HepG2 (cell line): ENCODE measurements at regions not wholly inside any gene's neighbourhood (a gene's known extent, or its start where the extent isn't known, plus 50 kb on each side); places are given as distances from the start of the nearest gene placed in this dataset.

Experiments used
- ATAC-seq: fragments of 200-7000 bp; cut with Tn5 transposase; 3 replicates; pipeline ENCODE4 v1.9.1; 2020; ENCODE audit warnings: mild to moderate bottlenecking, moderate library complexity
- BruUV-seq: library from RNA; stranded (reverse); fragments of 400-500 nt; replicated peaks from 2 replicates; lab custom pipeline; 2021; lab: Mats Ljungman, UMichigan
- CTCF ChIA-PET: fragments of 300-600 bp; formaldehyde crosslinking; extraction: SDS; loops from one replicate; lab custom pipeline; 2021; ENCODE audit warnings: low total read pairs, inconsistent platforms, low intra/inter-chr PET ratio; lab: Yijun Ruan, JAX
- POLR2A ChIA-PET: fragments of 350-600 bp; sonication (Branson Sonifier 250); formaldehyde crosslinking; loops from one replicate; lab custom pipeline; 2020; ENCODE audit warnings: antibody characterized with exemption, inconsistent platforms; lab: Yijun Ruan, JAX
- DNase-seq: peaks from one replicate; pipeline ENCODE4 v3.0.0-alpha.2; 2015; ENCODE audit warnings: low spot score
- FAIRE-seq: peaks from 3 replicates; lab custom pipeline; 2011; peaks lifted over from hg19 to GRCh38; lab: Jason Lieb, UNC
- H2AFZ ChIP-seq: one replicate; pipeline ENCODE4 v1.6.1; 2011; ENCODE audit warnings: low read length, inconsistent platforms
- H3K27ac ChIP-seq: fragments of 300-600 bp; 3 replicates; pipeline ENCODE4 v1.8.0; 2011; ENCODE audit warnings: mixed run types, mild to moderate bottlenecking, mixed read lengths, low read length, inconsistent platforms; ENCODE audit not compliant: insufficient read depth; ENCODE audit errors: extremely low read length
- H3K27me3 ChIP-seq, 2 experiments: fragments of 200-600 bp in 1 of 2; 2 replicates in 1 of 2; 3 replicates in 1 of 2; pipeline versions ENCODE4 v1.6.0 to v1.8.0; 2011; ENCODE audit warnings: low read length in 2 of 2, mild to moderate bottlenecking in 2 of 2, moderate library complexity in 2 of 2, inconsistent platforms in 1 of 2; ENCODE audit not compliant: insufficient read depth in 2 of 2, control insufficient read depth in 1 of 2
- H3K36me3 ChIP-seq, 2 experiments: fragments of 200-600 bp in 1 of 2; replicated peaks in 1 of 2; 2 replicates in 1 of 2; 3 replicates in 1 of 2; pipeline versions ENCODE4 v1.5.1 to v1.8.0; 2011; ENCODE audit warnings: low read length in 2 of 2, inconsistent platforms in 1 of 2; ENCODE audit not compliant: insufficient read depth in 2 of 2, control insufficient read depth in 1 of 2
- H3K4me1 ChIP-seq: 2 replicates; pipeline ENCODE4 v1.5.1; 2012; ENCODE audit warnings: low read length, inconsistent platforms; ENCODE audit not compliant: insufficient read depth
- H3K4me2 ChIP-seq: 2 replicates; pipeline ENCODE4 v1.6.0; 2011; ENCODE audit warnings: low read depth, low read length, inconsistent platforms
- H3K4me3 ChIP-seq, 3 experiments: fragments of 200-600 bp in 1 of 3; sonication (generic), shearing (Covaris generic) in 1 of 3; replicated peaks in 1 of 3; 2 replicates each; pipeline ENCODE4 v1.5.1; 2011 to 2016; ENCODE audit warnings: low read length in 3 of 3, inconsistent platforms in 2 of 3, low read depth in 2 of 3, mild to moderate bottlenecking in 2 of 3, control low read depth in 1 of 3, mixed read lengths in 1 of 3; ENCODE audit not compliant: insufficient read depth in 1 of 3
- H3K79me2 ChIP-seq: one replicate; pipeline ENCODE4 v1.6.1; 2011; ENCODE audit warnings: low read length, inconsistent platforms; ENCODE audit not compliant: insufficient read depth
- H3K9ac ChIP-seq: 2 replicates; pipeline ENCODE4 v1.6.0; 2011; ENCODE audit warnings: mild to moderate bottlenecking, low read depth, low read length, inconsistent platforms; ENCODE audit not compliant: insufficient read depth
- H3K9me3 ChIP-seq: 2 replicates; pipeline ENCODE4 v1.5.1; 2012; ENCODE audit warnings: mild to moderate bottlenecking, low read length
- H4K20me1 ChIP-seq: 2 replicates; pipeline ENCODE4 v1.6.0; 2011; ENCODE audit warnings: inconsistent platforms, mild to moderate bottlenecking, low read length, moderate library complexity; ENCODE audit not compliant: insufficient read depth
- FOXK1 ChIP-seq: sonication (generic); formaldehyde crosslinking; IDR thresholded peaks from 2 replicates; pipeline ENCODE4 v1.4.0; 2020; ENCODE audit warnings: low read depth, missing genetic modification reagents, borderline replicate concordance
- NFKB2 ChIP-seq: sonication (generic); formaldehyde crosslinking; IDR thresholded peaks from 2 replicates; pipeline ENCODE4 v1.4.0; 2020; ENCODE audit warnings: missing genetic modification reagents, borderline replicate concordance
- RBFOX2 ChIP-seq: fragments of 200-400 bp; formaldehyde crosslinking; IDR thresholded peaks from 2 replicates; pipeline ENCODE4 v1.6.1; 2017; ENCODE audit warnings: low read depth, mild to moderate bottlenecking, low read length
- ZMYM3 ChIP-seq: sonication (generic); formaldehyde crosslinking; IDR thresholded peaks from 2 replicates; pipeline ENCODE4 v1.5.1; 2020; ENCODE audit warnings: mild to moderate bottlenecking, missing genetic modification reagents
- ZNF264 ChIP-seq: sonication (generic); formaldehyde crosslinking; IDR thresholded peaks from 2 replicates; pipeline ENCODE4 v1.4.0; 2020; ENCODE audit warnings: missing genetic modification reagents
- ZNF337 ChIP-seq: sonication (generic); formaldehyde crosslinking; IDR thresholded peaks from 2 replicates; pipeline ENCODE4 v1.5.1; 2020; ENCODE audit warnings: missing genetic modification reagents, low read depth, mild to moderate bottlenecking, borderline replicate concordance
- ZNF547 ChIP-seq: sonication (generic); formaldehyde crosslinking; IDR thresholded peaks from 2 replicates; pipeline ENCODE4 v1.5.1; 2020; ENCODE audit warnings: mild to moderate bottlenecking, missing genetic modification reagents
- ZNF746 ChIP-seq: sonication (generic); formaldehyde crosslinking; IDR thresholded peaks from 2 replicates; pipeline ENCODE4 v1.8.0; 2022; ENCODE audit warnings: mild to moderate bottlenecking, missing genetic modification reagents
- WGBS: methylation state at CpG from one replicate; pipeline ENCODE4 v1.1.6; 2017; ENCODE audit warnings: low lambda C conversion rate; 5-methylcytosine and 5-hydroxymethylcytosine counted together
- in situ Hi-C: cut with HindIII; loops from 2 replicates; pipeline ENCODE4 v1.10.0; 2017; ENCODE audit warnings: low pct_unique_long_range_greater_than_20kb; ENCODE audit not compliant: extremely low pct_ligation_motif_present
- intact Hi-C: fragments of 100-400 bp; cut with micrococcal nuclease; formaldehyde crosslinking; loops from one replicate; pipeline ENCODE4 v1.10.0; 2022; ENCODE audit not compliant: unreplicated experiment

DNA sequence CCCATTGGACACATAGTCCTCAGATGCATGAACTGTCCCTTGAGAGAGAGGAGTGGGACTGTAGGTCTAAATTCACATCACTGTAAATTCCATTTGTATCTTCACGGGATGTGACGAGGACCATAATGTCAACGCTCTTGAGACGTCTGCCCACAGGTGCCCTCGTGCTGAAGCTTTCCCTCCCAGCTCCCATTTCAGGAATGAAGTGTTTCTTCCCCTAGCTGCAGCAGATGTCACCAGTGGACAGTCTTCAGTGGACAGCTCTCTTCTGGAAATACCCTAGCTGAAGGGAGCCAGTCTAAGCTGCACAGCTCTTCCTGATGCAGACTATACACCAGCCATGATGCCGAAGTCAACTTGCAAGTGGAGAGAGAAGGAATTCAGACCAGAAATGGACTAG, 217.4 kb upstream of the ECI2 start:
- Histone ChIP-seq H3K36me3 (no peaks in the 10 kb centered on the region), H3K4me1 (no peaks in the 10 kb centered on the region), H3K4me3 (no peak overlapping the region), H2AFZ (no peak overlapping the region), H3K4me2 (no peak overlapping the region), H3K79me2 (no peaks in the 10 kb centered on the region), H3K27ac (no peak overlapping the region), H3K27me3 (peaks cover 0 to 42% of the 10 kb centered on the region in 2 experiments; a peak in 4 of 5 replicates), H3K9me3 (no peaks in the 10 kb centered on the region), H4K20me1 (no peaks in the 10 kb centered on the region), H3K9ac (no peak overlapping the region)
- ATAC-seq (no peak), FAIRE-seq (no peak), DNase-seq (no peak)
- in situ Hi-C loops (no loop called here), intact Hi-C loops (no loop called here)
- POLR2A ChIA-PET, result no interaction called here
- CTCF ChIA-PET, result no interaction called here
- BruUV-seq, result no TSS peak
- 69% methylated on average over 6 of the region's 6 CpGs for WGBS
- no peak for TF ChIP-seq ZNF547 (CRISPR knock-in tag)
- no peak for TF ChIP-seq ZNF264 (CRISPR knock-in tag)
- TF ChIP-seq ZMYM3, result no peak
- no peak for TF ChIP-seq FOXK1

DNA sequence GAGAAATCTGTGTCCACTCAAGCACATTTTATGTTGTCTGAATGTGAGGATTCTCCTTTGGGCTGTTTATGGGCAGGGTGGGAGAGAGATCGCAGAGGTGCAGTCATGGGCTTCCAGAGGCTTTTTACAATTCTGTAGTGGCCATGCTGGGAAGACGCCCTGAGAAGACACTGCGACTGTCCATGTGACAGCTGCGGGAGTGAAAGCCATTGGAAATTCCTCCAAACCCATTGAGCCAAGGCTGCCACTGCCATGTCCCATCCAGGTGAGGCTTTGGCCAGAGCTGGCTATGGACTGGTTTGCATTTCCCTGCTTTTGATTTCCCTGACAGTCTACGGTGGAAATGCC, 216.9 kb upstream of the ECI2 start:
- Histone ChIP-seq H3K4me2 (no peak overlapping the region), H3K27me3 (peaks cover 0 to 46% of the 10 kb centered on the region in 2 experiments; a peak in 4 of 5 replicates), H3K4me1 (no peaks in the 10 kb centered on the region), H3K27ac (no peak overlapping the region), H2AFZ (no peak overlapping the region)
- no peak for DNase-seq
- no peak for FAIRE-seq
- WGBS, result 56% methylated on average over 5 of the region's 5 CpGs
- POLR2A ChIA-PET, result no interaction called here
- TF ChIP-seq ZNF337 (CRISPR knock-in tag) (no peak), ZNF746 (CRISPR knock-in tag) (no peak), NFKB2 (CRISPR knock-in tag) (no peak), RBFOX2 (no peak)
- TF ChIP-seq, all 625 proteins: peak for 0
- H3K4me3 ChIP-seq, result no peak overlapping the region
- no peak overlapping the region for H3K9ac ChIP-seq
- no TSS peak for BruUV-seq
- ATAC-seq, result no peak
- H3K79me2 ChIP-seq, result no peaks in the 10 kb centered on the region
- no peaks in the 10 kb centered on the region for H3K36me3 ChIP-seq
- intact Hi-C loops (no loop called here), in situ Hi-C loops (no loop called here)
- H4K20me1 ChIP-seq, result no peaks in the 10 kb centered on the region
- CTCF ChIA-PET, result no interaction called here
- no peaks in the 10 kb centered on the region for H3K9me3 ChIP-seq
